HK-2 (cell line): ENCODE measurements at regions not wholly inside any gene's neighbourhood (a gene's known extent, or its start where the extent isn't known, plus 50 kb on each side); places are given as distances from the start of the nearest gene placed in this dataset.
"Not testable (repeated sequence)": the region's sequence is repeated elsewhere in the genome, so short reads cannot be mapped to it uniquely, and the experiment has no call there.

Source experiments
- DNase-seq: peaks from one replicate; pipeline ENCODE4 v3.0.0-alpha.2; 2018; ENCODE audit not compliant: unreplicated experiment

DNA sequence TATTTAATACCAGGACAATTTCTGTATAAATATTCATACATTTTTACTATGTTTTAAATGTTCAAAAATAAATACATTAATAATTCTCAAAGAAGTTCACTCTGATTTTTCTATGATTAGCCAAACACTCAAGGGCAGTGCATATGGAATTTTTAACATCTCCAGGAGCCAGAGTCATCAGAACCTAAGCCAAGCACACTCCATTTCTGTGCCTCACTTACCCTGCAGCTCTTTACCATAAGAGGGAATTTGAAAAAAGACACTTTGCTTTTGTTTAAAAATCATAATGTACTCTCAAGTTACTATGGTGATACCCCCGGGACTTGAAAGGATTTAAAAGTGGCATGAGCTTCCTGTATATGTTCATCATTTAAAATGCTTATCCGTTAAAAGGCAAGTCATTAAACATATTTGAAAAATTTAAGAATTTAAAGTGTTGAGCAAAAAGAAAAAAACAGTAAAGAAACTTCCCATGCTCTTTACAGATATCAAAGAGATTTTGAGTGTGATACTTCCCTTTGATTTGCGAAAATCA, 747.4 kb upstream of the NECTIN3 start:
- no peak for DNase-seq

DNA sequence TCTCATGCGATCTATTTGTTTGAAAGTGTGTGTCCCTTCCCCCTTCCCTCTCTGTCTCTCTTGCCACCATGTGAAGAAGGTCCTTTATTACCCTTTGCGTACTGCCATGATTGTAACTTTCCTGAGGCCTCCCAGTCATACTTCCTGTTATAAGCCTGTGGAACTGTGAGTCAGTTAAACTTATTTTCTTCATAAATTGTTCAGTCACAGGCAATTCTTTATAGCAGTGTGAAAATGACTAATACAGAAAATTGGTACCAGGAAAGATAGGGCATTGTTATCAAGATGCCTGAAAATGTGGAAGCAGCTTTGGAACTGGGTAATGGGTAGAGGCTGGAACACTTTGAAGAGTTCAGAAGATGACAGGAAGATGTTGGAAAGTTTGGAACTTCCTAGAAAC, 743.7 kb upstream of the NECTIN3 start:
- DNase-seq = no peak

DNA sequence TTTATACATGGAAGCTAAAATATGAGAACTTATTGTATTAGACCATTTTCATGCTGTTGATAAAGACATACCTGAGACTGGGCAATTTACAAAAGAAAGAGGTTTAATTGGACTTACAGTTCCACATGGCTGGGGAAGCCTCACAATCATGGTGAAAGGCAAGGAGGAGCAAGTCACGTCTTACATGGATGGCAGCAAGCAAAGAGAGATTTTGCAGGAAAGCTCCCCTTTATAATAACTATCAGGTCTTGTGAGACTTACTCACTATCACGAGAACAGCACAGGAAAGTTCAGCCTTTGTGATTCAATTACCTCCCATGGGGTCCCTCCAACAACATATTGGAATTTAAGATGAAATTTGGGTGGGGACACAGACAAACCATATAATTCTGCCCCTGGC, 740.1 kb upstream of the NECTIN3 start:
- not testable (repeated sequence) for DNase-seq

- DNase-seq = no peak
These were observed 739.0 kb upstream of the NECTIN3 start for GRCh38 chr3:110332629-110333028.

DNA sequence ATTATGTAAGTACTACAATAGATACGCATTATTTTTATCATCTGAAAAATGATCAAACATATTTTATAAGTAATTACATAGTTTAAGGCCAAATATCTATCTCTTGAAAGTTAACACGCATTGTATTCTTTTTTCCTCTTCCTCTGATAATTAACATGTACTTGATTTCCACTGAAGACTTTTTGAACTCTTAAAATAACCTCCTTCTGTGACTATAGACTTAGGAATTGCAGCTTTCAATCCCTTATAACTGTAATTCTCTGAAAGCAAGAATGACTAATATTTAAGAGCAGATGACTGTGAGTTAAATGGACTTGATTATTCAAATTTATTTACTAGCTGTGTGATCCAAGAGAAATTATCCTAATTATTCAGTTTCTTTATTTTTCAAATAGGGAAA, 730.6 kb upstream of the NECTIN3 start:
- no peak for DNase-seq

DNA sequence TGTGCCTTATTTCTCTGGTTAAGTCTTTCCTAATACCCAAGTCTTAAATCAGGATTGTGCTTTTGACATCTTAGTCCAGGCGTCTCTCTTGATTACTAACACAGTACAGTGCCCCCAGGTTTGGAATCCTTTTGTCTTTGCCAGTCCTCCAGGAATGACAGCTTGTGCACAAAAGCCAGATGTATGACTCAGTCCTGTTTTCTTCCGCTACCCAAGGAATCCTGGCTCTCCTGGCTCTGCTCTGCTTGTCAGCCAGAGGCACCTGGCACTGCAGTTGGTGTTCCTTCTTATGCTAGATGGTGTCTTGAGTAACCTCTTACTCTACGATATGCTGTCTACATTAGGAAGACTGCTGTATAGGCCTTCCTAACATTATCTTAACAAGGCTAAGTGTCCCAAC, 728.2 kb upstream of the NECTIN3 start:
- DNase-seq = peak; percentile 60

- peak; percentile 49 for DNase-seq
These were observed 727.7 kb upstream of the NECTIN3 start for GRCh38 chr3:110343945-110344344.

- DNase-seq = no peak
These were observed 727.1 kb upstream of the NECTIN3 start for GRCh38 chr3:110344487-110344886.

DNA sequence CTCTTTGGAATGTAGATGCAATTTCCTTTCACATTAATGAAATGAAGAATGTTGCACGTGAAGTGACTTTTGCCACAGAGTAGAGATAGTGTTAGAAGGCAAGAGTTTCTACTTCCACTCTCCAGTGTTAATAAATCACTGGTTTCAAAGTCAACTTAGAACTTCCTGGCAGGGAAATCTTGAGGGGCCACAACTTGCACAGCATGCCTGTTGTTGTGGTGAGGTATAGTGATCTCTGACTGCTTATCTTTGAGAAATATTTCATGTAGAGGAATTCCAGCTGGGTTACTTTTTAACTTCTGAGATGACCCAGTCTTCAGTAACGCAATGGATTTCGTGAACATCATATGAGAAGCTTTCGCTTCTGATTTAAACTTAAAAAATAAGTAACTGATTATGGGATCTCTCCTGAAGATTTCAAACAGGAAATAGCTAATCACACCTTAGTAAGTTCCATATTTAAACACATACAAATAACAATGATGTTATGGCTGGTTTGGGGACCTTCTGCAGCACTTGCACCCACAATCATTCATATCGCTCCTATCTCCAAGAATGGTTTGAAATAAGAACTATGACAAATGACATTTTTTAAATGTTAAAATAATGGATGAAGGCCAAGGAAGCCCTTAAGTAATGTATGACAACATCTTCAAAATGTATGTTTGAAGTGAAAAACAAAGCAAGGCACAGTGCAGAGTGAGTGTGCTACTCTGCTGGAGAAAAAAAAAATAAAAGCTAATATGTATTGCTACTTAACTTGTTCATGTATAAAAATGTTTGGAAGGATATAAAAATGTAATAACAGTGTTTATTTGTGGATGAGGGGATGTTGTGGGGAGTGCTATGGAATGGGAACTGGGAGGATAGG, 726.5 kb upstream of the NECTIN3 start:
- DNase-seq = peak; percentile 71

- DNase-seq = no peak
These were observed 722.3 kb upstream of the NECTIN3 start for GRCh38 chr3:110349295-110349694.

GRCh38 chr3:110352841-110353604, 718.6 kb upstream of the NECTIN3 start:
- no peak for DNase-seq

- no peak for DNase-seq
These were observed 708.9 kb upstream of the NECTIN3 start for GRCh38 chr3:110362751-110363150.

DNA sequence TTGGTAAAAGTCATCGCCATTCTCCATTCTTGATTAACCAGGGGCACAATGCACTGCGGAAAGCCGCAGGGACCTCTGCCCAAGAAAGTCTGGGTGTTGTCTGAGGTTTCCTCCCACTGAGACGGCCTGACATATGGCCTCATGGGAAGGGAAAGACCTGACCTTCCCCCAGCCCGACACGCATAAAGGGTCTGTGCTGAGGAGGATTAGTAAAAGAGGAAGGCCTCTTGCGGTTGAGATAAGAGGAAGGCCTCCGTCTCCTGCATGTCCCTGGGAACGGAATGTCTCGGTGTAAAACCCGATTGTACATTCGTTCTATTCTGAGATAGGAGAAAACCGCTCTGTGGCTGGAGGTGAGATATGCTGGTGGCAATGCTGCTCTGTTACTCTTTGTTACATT, 704.3 kb upstream of the NECTIN3 start:
- DNase-seq = not testable (repeated sequence)

DNA sequence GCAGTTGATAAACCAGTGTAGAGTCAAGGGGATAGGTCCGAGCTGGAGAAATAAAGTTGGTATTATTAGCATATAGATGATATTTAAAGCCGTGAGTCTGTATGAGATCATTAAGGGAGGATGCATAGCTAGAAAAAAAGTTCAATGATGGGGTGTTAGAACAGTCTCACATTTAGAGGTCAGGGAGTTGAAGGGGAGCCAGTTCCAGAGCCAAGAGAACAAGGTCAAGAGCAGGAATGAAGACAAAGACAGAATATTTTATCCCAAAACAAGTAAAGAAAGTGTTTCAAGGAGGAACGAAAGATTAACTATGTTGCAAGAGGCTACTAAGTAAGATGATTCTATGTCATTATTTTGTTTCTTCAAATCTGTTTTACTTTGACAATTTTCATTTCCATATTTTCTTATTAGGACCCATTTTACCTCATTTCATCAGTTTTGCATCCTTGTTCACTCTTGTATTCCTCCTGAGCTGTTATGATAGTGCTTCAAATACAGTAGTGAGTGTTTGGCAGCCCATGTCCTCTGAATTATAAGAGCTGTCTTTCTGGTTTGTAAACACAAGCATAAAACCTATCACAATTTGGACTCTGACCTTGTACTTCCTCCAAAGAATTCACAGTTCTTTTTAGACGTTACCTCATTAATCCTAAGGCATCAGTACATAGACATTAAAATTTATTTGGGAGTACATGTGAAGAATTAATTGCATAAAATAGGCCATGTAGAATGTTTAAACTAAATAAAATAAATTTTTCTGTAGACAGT, 695.7 kb upstream of the NECTIN3 start:
- DNase-seq = no peak

DNA sequence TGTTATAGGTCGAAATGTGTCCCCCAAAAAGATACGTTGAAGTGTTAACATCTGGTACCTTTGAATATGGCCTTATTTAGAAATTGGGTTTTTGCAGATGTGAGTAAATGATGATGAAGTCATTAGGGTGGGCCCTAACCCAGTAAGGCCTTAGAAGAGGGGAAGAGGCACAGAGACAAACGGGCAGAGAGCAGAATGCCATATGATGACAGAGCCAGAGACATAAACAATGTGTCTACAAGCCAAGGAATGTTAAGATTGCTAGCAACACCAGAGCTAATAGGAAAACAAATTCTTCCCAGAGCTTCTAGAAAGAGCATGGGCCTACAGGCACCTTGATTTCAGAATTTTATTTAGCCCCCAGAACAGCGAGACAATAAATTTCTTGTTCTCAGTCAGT, 693.1 kb upstream of the NECTIN3 start:
- no peak for DNase-seq

DNA sequence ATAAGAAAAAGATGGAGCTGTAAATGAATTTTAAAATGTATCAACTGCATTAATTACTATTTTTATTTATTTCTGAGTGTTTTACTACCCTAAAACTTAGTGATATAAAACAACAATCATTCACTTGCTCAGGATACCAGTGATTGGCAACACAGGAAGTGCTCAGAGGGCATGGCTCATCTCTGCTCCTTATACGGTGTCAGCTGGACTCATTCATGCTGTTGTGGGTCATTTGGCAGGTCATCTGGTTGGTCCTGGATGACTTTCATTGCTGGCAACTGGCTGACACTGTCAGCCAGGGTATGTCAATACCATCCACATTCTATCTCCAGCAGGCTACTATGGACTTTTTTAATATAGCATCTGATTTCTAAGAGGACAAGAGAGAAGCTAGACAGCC, 689.6 kb upstream of the NECTIN3 start:
- DNase-seq = peak; percentile 26

DNA sequence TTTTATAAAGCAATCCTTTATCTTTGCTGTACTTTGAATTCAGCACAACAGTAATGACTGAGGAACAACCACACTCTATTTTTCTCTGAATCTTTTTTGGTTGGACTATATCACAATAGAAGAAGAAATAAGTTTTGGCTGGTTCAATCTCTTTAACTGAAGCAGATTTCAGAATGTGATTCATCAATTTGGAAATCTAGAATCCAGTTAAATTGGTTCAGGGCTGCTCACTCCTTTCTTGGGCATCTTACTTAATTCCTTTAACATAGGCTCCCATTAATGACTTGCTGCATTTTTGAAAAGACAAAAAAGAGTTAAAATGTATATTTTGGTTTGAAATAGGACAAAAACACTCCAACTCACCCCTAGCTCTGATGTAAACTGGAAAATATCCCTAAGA, 688.3 kb upstream of the NECTIN3 start:
- DNase-seq = no peak

GRCh38 chr3:110384601-110385000, 687.0 kb upstream of the NECTIN3 start:
- DNase-seq = no peak

- DNase-seq = no peak
These were observed 682.6 kb upstream of the NECTIN3 start for GRCh38 chr3:110389005-110389404.

- no peak for DNase-seq
These were observed 681.2 kb upstream of the NECTIN3 start for GRCh38 chr3:110390372-110390771.

DNA sequence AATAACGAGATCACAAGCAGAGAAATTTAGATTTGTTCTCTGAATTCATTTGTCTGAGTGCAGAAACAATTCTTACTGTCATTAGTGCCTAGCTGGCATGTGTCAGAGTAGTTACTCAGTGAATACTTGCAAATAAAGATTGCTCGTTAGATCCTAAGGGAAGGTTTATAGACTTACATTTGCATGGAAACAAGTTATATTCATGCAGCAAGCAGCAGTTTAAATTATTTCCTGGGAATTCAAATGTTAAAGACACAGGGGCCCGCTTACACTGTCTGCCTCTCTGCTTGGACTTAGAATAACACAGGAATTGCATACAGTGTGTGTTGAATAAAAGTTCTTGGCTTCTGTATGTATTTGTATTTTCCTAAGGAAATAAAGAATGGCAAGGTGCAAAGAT, 680.6 kb upstream of the NECTIN3 start:
- no peak for DNase-seq
